ENCODE measurements at regions not wholly inside any gene's neighbourhood (a gene's known extent, or its start where the extent isn't known, plus 50 kb on each side); places are given as distances from the start of the nearest gene placed in this dataset.

DNA sequence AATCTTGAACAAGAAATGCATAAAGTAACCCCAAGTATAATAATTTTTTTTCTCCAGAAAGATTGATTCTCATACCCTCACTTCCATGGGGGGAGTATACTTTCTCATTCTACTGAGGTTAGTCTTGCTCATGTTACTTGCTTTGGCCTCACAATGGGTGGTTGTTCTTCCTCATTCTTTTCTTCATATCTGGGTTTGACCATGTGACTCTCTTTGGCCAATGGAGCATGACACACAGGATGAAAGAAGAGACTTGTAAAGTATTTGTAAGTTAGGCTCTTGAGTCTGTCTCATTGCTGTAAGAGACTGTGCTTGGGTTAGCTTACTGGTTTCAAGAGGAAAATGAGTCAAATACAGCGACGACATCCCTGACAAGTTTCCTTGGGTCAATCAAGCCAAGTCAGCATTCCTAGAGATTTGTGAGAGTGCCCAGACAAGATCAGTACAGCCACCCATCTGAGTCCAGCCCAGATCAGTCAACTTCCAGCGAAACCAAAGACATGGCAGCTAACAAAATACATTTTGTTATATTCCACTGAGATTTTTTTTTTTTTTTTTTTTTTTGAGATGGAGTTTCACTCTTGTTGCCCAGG, 970.2 kb downstream of the BCL11A start:
- no peak for ATAC-seq
- TF ChIP-seq RARB (CRISPR knock-in tag; IDR thresholded peaks at IDR 0.05) (no peak), GLIS3 (CRISPR knock-in tag; IDR thresholded peaks at IDR 0.05) (no peak), ZNF8 (CRISPR knock-in tag; IDR thresholded peaks at IDR 0.05) (no peak)

DNA sequence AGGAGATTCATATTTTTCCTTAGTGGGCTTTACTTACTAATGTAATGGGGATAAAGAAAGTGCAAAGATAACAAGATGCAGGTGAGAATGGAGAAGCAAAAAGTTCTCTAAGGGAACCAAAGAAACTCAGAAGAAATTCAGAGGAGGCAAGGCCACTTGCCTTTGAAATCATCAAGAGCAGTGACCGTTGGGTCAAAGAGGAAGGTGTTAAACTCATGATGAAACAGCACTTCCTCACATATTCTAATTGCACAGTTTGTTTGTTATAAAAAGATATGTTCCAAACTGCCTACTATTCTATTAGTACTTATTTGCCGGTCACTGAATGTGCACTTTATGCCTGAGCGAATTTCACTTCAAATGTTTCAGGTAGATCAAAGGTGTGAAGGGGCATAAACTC, 975.1 kb downstream of the BCL11A start:
- TF ChIP-seq SNAI2 (CRISPR knock-in tag; IDR thresholded peaks at IDR 0.05) (no peak), RARB (CRISPR knock-in tag; IDR thresholded peaks at IDR 0.05) (no peak), CSRNP3 (CRISPR knock-in tag; IDR thresholded peaks at IDR 0.05) (no peak), ZNF565 (CRISPR knock-in tag; conservative IDR thresholded peaks at IDR 0.05; ENCODE audit: low read depth) (no peak), OSR1 (CRISPR knock-in tag; IDR thresholded peaks at IDR 0.05) (no peak), PPARA (CRISPR knock-in tag; IDR thresholded peaks at IDR 0.05; ENCODE audit: borderline replicate concordance) (no peak), ZC3H10 (CRISPR knock-in tag; IDR thresholded peaks at IDR 0.05) (no peak), GLIS3 (CRISPR knock-in tag; IDR thresholded peaks at IDR 0.05) (no peak), ZNF8 (CRISPR knock-in tag; IDR thresholded peaks at IDR 0.05) (no peak), ZFP3 (CRISPR knock-in tag; IDR thresholded peaks at IDR 0.05) (no peak), TOX (CRISPR knock-in tag; IDR thresholded peaks at IDR 0.05; ENCODE audit: borderline replicate concordance) (no peak)
- TF ChIP-seq, protein P1, sequence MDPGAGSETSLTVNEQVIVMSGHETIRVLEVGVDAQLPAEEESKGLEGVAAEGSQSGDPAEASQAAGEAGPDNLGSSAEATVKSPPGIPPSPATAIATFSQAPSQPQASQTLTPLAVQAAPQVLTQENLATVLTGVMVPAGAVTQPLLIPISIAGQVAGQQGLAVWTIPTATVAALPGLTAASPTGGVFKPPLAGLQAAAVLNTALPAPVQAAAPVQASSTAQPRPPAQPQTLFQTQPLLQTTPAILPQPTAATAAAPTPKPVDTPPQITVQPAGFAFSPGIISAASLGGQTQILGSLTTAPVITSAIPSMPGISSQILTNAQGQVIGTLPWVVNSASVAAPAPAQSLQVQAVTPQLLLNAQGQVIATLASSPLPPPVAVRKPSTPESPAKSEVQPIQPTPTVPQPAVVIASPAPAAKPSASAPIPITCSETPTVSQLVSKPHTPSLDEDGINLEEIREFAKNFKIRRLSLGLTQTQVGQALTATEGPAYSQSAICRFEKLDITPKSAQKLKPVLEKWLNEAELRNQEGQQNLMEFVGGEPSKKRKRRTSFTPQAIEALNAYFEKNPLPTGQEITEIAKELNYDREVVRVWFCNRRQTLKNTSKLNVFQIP (CRISPR knock-in tag; IDR thresholded peaks at IDR 0.05; ENCODE audit: borderline replicate concordance, low read depth): no peak
- ATAC-seq: no peak

DNA sequence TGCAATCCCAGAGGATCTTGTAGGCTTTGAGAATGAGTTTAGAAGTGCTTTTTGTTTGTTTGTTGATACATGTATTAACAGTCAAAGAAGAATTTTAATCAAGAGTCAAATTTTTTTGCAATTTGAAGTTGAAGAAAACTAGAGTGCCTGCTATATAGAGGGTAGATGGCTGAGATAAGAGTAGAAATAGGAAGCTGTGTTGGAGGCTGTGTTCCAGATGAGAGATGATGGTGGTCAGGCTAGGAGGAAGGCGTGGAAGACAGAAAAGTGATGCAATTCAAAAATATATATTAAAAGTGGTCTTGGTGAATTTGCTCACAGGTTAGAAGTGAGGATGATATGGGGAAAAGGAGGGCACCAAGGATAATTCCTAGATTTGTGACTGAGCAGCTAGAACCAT, 978.3 kb downstream of the BCL11A start:
- no peak for TF ChIP-seq TSHZ2 (CRISPR knock-in tag; IDR thresholded peaks at IDR 0.05)
- TF ChIP-seq PPARA (CRISPR knock-in tag; IDR thresholded peaks at IDR 0.05; ENCODE audit: borderline replicate concordance): no peak
- no peak for TF ChIP-seq OSR1 (CRISPR knock-in tag; IDR thresholded peaks at IDR 0.05)
- TF ChIP-seq, protein P2, sequence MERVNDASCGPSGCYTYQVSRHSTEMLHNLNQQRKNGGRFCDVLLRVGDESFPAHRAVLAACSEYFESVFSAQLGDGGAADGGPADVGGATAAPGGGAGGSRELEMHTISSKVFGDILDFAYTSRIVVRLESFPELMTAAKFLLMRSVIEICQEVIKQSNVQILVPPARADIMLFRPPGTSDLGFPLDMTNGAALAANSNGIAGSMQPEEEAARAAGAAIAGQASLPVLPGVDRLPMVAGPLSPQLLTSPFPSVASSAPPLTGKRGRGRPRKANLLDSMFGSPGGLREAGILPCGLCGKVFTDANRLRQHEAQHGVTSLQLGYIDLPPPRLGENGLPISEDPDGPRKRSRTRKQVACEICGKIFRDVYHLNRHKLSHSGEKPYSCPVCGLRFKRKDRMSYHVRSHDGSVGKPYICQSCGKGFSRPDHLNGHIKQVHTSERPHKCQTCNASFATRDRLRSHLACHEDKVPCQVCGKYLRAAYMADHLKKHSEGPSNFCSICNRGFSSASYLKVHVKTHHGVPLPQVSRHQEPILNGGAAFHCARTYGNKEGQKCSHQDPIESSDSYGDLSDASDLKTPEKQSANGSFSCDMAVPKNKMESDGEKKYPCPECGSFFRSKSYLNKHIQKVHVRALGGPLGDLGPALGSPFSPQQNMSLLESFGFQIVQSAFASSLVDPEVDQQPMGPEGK (CRISPR knock-in tag; IDR thresholded peaks at IDR 0.05; ENCODE audit: borderline replicate concordance): no peak
- TF ChIP-seq CREB5 (CRISPR knock-in tag; IDR thresholded peaks at IDR 0.05; ENCODE audit: low read depth): no peak
- TF ChIP-seq TCF4 (CRISPR knock-in tag; IDR thresholded peaks at IDR 0.05; ENCODE audit: borderline replicate concordance): no peak
- TF ChIP-seq TOX (CRISPR knock-in tag; IDR thresholded peaks at IDR 0.05; ENCODE audit: borderline replicate concordance): no peak
- no peak for TF ChIP-seq ZNF70 (CRISPR knock-in tag; IDR thresholded peaks at IDR 0.05)
- no peak for TF ChIP-seq ESRRG (CRISPR knock-in tag; IDR thresholded peaks at IDR 0.05)
- no peak for TF ChIP-seq ZC3H10 (CRISPR knock-in tag; IDR thresholded peaks at IDR 0.05)
- TF ChIP-seq, protein P1 (CRISPR knock-in tag; IDR thresholded peaks at IDR 0.05; ENCODE audit: borderline replicate concordance, low read depth): no peak
- TF ChIP-seq ZNF8 (CRISPR knock-in tag; IDR thresholded peaks at IDR 0.05): no peak
- TF ChIP-seq ZFP30 (CRISPR knock-in tag; IDR thresholded peaks at IDR 0.05): no peak
- no peak for TF ChIP-seq ARNTL (CRISPR knock-in tag; IDR thresholded peaks at IDR 0.05; ENCODE audit: borderline replicate concordance, low read depth)
- no peak for TF ChIP-seq ZFP3 (CRISPR knock-in tag; IDR thresholded peaks at IDR 0.05)
- TF ChIP-seq RARB (CRISPR knock-in tag; IDR thresholded peaks at IDR 0.05): no peak
- no peak for TF ChIP-seq ISL1 (CRISPR knock-in tag; IDR thresholded peaks at IDR 0.05)
- no peak for TF ChIP-seq GLIS3 (CRISPR knock-in tag; IDR thresholded peaks at IDR 0.05)
- TF ChIP-seq CSRNP3 (CRISPR knock-in tag; IDR thresholded peaks at IDR 0.05): no peak
- no peak for TF ChIP-seq BACH2 (CRISPR knock-in tag; IDR thresholded peaks at IDR 0.05; ENCODE audit: borderline replicate concordance)
- no peak for ATAC-seq
